Activated T-cell treated with anti-CD3 and anti-CD28 coated beads, Interleukin-2, amount 50 U/mL, for 24 hours (primary cell): ENCODE measurements at regions not wholly inside any gene's neighbourhood (a gene's known extent, or its start where the extent isn't known, plus 50 kb on each side); places are given as distances from the start of the nearest gene placed in this dataset.

ENCODE experiments used
- DNase-seq: peaks from one replicate; pipeline ENCODE4 v3.0.0-alpha.2; 2020
- H3K27ac Mint-ChIP-seq: 2 replicates; pipeline ENCODE4 v1.8.0; 2020; ENCODE audit warnings: mild to moderate bottlenecking, mixed read lengths
- H3K27me3 Mint-ChIP-seq: 2 replicates; pipeline ENCODE4 v1.8.0; 2020; ENCODE audit warnings: mixed read lengths
- H3K36me3 Mint-ChIP-seq: 2 replicates; pipeline ENCODE4 v1.8.0; 2020; ENCODE audit warnings: low read depth, mixed read lengths
- H3K4me1 Mint-ChIP-seq: 2 replicates; pipeline ENCODE4 v1.8.0; 2020; ENCODE audit warnings: low read depth, mixed read lengths
- H3K4me3 Mint-ChIP-seq: 2 replicates; pipeline ENCODE4 v1.8.0; 2020; ENCODE audit warnings: mild to moderate bottlenecking, moderate library complexity, mixed read lengths
- H3K9me3 Mint-ChIP-seq: 2 replicates; pipeline ENCODE4 v1.8.0; 2020; ENCODE audit warnings: mixed read lengths

DNA sequence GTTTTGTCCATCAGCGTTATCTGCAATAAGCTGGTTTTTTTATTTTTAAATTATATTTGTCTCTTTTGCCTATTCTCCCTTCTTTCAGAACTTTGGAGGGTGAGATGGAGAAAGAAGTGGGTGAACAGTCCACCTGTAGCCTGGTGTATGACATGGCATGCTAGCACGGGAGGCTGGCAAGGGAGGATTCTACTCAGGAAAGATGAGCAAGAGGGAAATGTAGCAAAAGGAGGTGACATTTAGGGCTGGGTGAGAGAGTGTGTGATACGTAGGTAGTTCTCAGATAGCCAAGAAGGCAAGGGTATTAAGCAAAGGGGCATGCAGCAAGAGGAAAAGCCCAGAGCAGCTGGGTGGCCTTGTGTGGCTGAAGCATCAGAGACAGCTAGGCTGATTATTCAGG lies 612.9 kb upstream of the IGFBP3 start:
- no peaks in the 10 kb centered on the region for H3K36me3 Mint-ChIP-seq
- no peak overlapping the region for H3K4me3 Mint-ChIP-seq
- no peak for DNase-seq
- no peak overlapping the region for H3K27ac Mint-ChIP-seq
- H3K4me1 Mint-ChIP-seq = no peaks in the 10 kb centered on the region
- no peaks in the 10 kb centered on the region for H3K27me3 Mint-ChIP-seq
- H3K9me3 Mint-ChIP-seq = peaks cover 11% of the 10 kb centered on the region

DNA sequence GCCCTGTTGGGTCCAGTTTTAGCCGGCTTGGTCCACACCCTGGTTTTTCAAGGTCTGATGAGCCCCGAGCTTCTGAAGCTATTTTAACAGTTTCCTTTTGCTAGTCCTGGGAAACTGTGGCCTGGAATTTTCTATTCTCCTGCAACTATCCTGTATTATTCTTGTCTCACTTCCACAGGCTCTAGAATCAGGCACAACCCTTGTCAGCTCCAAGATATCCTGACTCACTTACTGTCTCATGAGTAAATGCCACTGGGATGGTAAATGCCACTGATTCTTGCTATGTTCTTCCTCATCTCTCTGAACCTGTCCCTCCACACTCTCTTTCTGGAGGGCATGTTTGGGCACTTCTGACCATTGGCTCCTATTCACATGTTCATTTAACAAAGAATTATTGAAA lies 611.5 kb upstream of the IGFBP3 start:
- Mint-ChIP-seq H3K9me3 (peaks cover 20% of the 10 kb centered on the region), H3K27me3 (no peaks in the 10 kb centered on the region), H3K27ac (no peak overlapping the region), H3K36me3 (no peaks in the 10 kb centered on the region), H3K4me1 (no peaks in the 10 kb centered on the region), H3K4me3 (no peak overlapping the region)
- DNase-seq = no peak

DNA sequence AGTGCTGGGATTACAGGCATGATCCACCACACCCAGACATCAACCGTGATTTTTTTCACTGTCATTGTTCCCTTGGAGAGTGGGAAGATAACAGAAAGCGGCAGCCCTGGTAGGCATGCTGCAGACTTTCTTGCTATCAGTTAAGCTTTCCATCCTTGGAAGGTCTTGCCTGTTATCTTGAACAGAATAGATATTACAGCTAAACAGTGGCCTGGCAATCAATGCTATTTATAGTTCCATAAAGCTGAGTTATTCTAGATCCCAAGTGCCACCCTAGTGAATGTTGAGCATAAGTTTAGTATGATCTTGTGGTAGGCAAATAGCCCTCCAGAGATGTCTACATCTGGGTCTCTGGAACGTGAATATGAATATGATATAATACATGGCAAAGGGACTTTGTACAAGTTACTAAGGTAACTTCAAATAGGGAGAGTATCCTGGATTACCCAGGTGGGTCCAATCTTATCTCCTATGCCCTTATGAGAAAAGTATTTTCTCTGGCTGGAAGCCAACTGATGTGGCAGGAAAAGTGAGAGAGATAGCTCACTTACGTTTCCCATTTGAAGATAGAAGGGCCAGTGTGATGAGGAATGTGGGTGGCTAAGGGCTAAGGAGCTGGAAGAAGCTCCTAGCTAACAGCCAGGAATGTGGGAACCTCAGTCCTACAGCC lies 609.1 kb upstream of the IGFBP3 start:
- Mint-ChIP-seq H3K27ac (no peak overlapping the region), H3K4me3 (no peak overlapping the region), H3K36me3 (no peaks in the 10 kb centered on the region), H3K9me3 (peaks cover 17% of the 10 kb centered on the region), H3K27me3 (no peaks in the 10 kb centered on the region), H3K4me1 (no peaks in the 10 kb centered on the region)
- DNase-seq = no peak

DNA sequence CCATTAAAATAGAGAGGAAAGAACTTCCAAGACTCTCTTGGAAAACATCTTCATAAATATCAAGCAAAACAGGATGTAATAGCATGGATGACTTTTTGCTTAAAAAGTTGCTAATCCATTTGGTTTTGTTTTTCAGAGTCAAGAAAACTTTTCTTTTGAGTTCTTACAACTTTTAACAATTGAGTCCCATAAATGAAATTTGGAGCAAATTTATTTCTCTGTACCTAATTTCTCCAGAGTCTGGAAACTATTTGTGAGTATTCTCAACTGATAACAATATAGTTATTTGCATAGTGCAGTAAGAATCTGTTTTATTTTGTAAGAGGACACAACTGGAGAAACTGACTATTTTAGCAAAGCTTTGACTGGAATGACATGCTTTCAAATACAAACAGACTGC lies 606.3 kb upstream of the IGFBP3 start:
- no peak overlapping the region for H3K27ac Mint-ChIP-seq
- H3K4me1 Mint-ChIP-seq = no peaks in the 10 kb centered on the region
- DNase-seq = no peak
- no peaks in the 10 kb centered on the region for H3K27me3 Mint-ChIP-seq
- no peaks in the 10 kb centered on the region for H3K36me3 Mint-ChIP-seq
- H3K9me3 Mint-ChIP-seq = peaks cover 14% of the 10 kb centered on the region
- no peak overlapping the region for H3K4me3 Mint-ChIP-seq

DNA sequence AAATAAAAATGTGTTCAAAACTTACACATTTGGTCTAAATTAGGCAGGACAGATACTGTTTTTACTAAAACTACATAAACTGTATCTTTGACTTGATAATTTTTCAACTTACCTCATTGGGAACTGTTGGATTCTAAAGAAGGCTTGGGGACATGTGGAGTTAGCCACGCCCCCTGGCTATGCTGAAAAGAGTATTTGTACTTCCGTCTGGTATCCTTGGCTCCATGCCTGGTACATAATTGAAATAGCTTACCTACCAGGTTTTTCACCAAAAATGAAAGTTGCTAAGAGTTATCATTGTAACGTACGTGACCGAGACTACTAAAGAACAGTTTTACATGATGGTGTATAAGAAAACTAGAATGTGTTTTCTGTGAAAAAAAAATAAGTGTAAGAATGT lies 604.8 kb upstream of the IGFBP3 start:
- Mint-ChIP-seq H3K27me3 (no peaks in the 10 kb centered on the region), H3K4me1 (no peaks in the 10 kb centered on the region), H3K9me3 (peaks cover 14% of the 10 kb centered on the region), H3K4me3 (no peak overlapping the region), H3K36me3 (no peaks in the 10 kb centered on the region), H3K27ac (no peak overlapping the region)
- DNase-seq = no peak

DNA sequence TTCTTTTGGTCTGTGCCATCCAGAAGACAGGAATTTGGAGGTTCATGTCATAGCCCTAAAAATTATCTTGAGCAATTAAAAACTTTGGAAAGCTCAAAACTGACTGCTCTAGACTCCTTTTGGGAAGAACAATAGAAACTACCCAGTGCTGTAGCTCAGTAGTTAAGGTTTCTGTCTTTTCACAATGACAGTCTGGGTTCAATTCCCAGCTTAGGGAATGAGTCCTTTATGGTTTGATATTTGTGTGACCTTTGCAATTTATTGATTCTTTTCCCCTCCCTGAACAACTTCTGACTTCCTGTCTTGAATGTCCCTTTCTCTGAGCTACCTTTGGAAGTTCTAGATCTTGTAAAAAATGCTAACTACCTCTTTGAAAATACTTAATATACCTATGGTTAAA lies 603.3 kb upstream of the IGFBP3 start:
- no peak for DNase-seq
- Mint-ChIP-seq H3K36me3 (no peaks in the 10 kb centered on the region), H3K27me3 (no peaks in the 10 kb centered on the region), H3K27ac (no peak overlapping the region), H3K4me3 (no peak overlapping the region), H3K9me3 (peaks cover 15% of the 10 kb centered on the region), H3K4me1 (no peaks in the 10 kb centered on the region)

DNA sequence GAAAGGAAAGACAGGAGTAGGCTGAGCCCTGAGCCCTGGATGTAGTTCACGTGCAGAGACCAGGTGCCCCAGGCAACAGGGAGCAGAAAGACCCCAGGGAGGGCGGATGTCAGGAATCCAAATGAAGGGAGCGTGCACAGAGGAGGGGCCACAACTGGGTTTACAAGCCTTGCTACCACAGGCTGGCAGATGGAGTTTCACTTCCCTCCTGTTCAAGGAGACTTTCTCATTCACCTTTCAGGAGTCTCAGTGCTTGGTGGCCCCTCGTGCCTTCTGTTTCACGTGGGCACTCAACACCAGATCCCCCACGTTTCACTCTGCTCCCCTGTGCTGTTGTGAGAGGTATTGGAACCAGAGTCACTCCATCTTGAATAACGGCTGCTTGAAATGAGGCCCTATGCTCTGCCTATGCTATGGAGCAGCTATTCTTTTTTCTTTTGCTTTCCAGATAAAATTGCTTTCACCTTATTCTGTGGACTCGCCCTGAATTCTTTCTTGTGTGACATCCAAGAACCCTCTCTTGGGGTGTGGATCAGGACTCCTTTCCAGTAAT lies 601.4 kb upstream of the IGFBP3 start:
- H3K4me1 Mint-ChIP-seq = no peaks in the 10 kb centered on the region
- no peak overlapping the region for H3K4me3 Mint-ChIP-seq
- DNase-seq = no peak
- no peaks in the 10 kb centered on the region for H3K36me3 Mint-ChIP-seq
- peaks cover 6% of the 10 kb centered on the region for H3K9me3 Mint-ChIP-seq
- no peak overlapping the region for H3K27ac Mint-ChIP-seq
- H3K27me3 Mint-ChIP-seq = no peaks in the 10 kb centered on the region

DNA sequence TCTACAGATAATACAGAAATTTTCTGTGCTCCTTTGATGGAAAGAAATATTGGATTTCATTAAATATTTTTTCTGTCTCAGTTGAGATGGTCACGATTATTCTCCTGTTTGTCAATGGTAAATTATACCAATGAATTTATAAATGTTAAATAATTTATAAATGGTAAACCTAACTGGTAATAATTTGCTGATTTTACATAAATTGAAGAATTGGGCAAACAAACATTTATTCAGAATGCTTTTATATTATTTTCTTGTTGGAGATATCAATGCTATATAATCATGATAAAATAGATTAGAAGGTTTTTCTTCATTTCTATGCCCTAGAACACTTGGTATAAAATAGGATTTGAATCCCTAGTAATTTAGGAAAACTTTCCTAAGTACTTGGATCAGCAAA lies 597.6 kb upstream of the IGFBP3 start:
- Mint-ChIP-seq H3K27ac (no peak overlapping the region), H3K36me3 (no peaks in the 10 kb centered on the region), H3K9me3 (peaks cover 2% of the 10 kb centered on the region), H3K4me1 (no peaks in the 10 kb centered on the region), H3K4me3 (no peak overlapping the region), H3K27me3 (no peaks in the 10 kb centered on the region)
- DNase-seq = no peak

DNA sequence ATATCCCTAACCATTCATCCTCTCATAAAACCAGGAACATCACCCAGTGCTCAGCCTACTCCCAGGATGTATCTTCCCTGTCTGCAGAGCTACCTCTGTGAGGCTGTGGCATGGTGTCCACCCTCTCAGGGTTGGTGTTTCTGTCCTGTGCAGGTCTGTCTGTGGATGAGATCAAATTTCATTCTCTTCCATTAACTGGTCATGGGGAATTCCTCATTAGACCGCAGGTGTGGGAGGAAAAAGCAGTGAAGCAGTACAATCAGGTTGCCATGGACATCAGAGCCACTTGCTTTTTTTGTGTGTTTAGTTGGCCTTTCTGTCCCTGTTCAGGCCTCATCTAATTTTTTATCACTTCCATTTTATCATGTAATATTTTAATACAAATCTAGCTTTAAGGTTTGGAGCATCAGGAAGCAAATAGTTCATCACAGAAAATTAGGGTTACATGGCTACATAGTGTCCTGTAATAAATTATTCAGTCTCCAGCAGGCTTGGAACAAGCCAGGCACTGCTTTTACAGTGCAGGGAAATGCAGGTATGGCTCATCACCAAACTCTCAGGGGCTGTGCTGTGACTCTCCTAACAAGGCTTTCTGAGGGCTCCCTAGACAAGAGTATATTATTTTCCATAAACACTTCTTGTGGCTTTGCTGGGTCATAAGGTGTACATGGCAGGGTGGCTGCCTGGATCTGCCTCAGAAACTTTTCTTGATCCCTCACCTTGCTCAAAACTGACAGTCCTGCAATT lies 594.9 kb upstream of the IGFBP3 start:
- no peak overlapping the region for H3K4me3 Mint-ChIP-seq
- peaks cover 2% of the 10 kb centered on the region for H3K9me3 Mint-ChIP-seq
- no peaks in the 10 kb centered on the region for H3K4me1 Mint-ChIP-seq
- H3K36me3 Mint-ChIP-seq = no peaks in the 10 kb centered on the region
- DNase-seq = no peak
- H3K27me3 Mint-ChIP-seq = no peaks in the 10 kb centered on the region
- H3K27ac Mint-ChIP-seq = no peak overlapping the region

DNA sequence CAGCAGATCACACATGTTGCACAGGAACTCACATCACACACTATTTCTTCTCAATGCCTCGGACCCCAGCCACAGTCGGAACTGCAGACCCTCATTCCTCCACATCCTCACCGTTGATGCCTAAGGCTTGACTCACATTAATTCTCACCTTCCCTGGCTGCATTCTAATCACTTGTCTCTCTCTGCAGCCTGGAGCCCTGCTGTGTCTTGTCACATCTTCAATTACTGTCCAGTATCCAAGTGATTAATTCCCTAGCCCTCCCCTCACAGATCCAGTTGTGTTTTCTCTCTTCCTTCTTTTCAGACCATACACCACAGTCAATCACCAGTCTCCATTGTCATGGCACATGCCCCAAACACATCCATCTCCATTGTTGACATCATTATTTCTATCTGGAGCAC lies 592.4 kb upstream of the IGFBP3 start:
- no peak for DNase-seq
- Mint-ChIP-seq H3K4me1 (no peaks in the 10 kb centered on the region), H3K36me3 (no peaks in the 10 kb centered on the region), H3K4me3 (no peak overlapping the region), H3K9me3 (no peaks in the 10 kb centered on the region), H3K27me3 (no peaks in the 10 kb centered on the region), H3K27ac (no peak overlapping the region)

DNA sequence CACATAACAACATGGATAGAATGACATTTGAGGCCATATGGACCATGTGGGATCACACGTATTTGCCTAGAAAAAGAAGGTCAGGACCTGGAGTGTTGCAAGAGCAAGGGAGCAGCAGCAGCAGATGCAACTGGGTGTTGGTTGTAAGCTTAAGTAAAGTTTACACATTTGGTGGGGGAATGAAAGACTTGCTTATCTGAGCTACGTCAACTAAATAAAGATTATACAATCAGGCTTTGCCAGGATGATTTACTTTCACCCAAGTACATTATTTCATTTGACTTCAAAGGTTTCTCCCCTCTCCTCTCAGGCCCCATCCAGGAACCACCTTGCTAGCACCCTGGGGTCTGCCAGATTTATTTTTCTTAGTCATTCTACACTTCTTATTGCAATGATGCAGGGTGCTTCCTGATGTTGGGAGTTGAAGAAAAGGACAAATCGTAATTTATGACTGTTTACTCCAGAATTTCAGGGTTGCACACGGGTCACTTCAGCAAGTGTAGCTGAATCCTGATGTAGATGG lies 591.9 kb upstream of the IGFBP3 start:
- Mint-ChIP-seq H3K9me3 (no peaks in the 10 kb centered on the region), H3K36me3 (no peaks in the 10 kb centered on the region), H3K4me1 (no peaks in the 10 kb centered on the region), H3K4me3 (no peak overlapping the region), H3K27ac (no peak overlapping the region), H3K27me3 (no peaks in the 10 kb centered on the region)
- no peak for DNase-seq

DNA sequence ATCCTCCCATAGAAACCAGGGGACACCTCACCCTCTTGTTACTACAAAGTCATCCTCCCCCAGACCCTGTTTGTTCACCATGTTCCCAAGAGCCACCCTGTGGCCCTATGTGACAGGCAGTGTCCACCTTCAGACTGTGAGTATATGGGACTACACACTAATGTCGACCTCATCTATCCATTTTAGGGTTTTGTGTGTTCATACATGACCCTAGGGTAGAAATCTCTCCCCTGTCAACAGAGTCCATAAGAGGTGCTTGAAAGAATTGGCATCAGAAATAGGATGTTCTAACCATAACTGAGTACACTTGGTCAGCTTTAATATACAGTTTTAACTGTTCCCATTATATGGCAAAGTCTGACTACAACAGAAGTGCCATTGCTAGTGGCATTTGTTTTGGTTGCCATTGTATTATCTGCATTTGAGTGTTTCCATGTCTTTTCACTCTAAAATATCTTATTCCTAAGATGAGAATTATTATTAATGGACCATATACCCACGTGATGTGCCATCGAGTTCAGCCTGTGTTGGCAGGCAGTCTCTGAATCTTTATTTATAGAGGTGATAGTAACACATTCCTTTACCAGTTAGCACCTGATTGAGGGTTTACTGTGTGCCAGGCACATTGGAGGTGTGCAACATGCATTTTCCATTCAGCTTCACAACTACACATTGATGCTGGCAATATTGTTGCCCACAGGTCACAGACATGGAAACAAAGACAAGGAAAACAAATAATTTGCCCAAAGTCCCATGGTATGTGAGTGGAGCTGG lies 590.6 kb upstream of the IGFBP3 start:
- Mint-ChIP-seq H3K36me3 (no peaks in the 10 kb centered on the region), H3K27ac (no peak overlapping the region), H3K4me1 (no peaks in the 10 kb centered on the region), H3K27me3 (no peaks in the 10 kb centered on the region), H3K4me3 (no peak overlapping the region), H3K9me3 (peaks cover 2% of the 10 kb centered on the region)
- DNase-seq = no peak

DNA sequence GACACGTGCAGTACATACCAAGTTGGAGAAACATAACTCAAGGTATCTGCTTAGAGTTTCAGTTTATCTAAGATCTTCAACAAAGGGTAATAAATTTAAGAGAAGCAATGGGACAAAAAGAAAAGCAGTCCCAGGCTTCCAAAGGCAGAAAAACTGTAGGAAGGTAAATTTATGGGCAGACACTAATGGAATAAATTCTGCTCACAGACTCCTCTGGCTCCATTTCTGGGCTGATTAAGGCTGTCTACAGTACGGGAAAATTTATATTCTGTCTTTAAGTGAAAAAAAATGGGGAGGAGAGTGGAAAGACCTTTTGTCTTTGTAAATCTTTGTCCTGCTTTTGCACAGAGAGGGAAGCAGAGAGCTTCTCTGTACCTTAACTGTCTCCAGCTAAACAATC lies 587.5 kb upstream of the IGFBP3 start:
- no peak overlapping the region for H3K27ac Mint-ChIP-seq
- H3K27me3 Mint-ChIP-seq = no peaks in the 10 kb centered on the region
- H3K9me3 Mint-ChIP-seq = peaks cover 12% of the 10 kb centered on the region
- no peaks in the 10 kb centered on the region for H3K36me3 Mint-ChIP-seq
- DNase-seq = no peak
- no peak overlapping the region for H3K4me3 Mint-ChIP-seq
- H3K4me1 Mint-ChIP-seq = no peaks in the 10 kb centered on the region

DNA sequence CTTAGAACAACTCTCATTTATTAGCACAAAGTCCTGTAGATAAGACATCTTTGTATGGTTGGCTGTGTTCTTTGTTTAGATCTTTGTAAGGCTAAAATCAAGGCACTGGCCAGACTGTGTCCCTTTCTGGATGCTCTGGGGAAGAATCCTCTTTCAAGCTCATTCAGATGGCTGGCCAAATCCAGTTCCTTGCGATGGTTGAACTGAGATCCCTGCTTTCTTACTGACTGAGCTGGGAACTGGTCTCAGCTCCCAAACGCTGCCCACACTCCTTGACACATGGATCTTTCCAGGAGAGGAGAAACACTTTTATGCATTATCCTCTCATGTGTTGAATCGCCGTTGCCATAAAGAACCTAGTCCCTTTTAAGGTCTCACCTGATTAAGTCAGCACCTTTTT lies 586.5 kb upstream of the IGFBP3 start:
- peaks cover 15% of the 10 kb centered on the region for H3K9me3 Mint-ChIP-seq
- no peaks in the 10 kb centered on the region for H3K4me1 Mint-ChIP-seq
- no peak overlapping the region for H3K27ac Mint-ChIP-seq
- H3K4me3 Mint-ChIP-seq = no peak overlapping the region
- no peaks in the 10 kb centered on the region for H3K36me3 Mint-ChIP-seq
- no peaks in the 10 kb centered on the region for H3K27me3 Mint-ChIP-seq
- no peak for DNase-seq

DNA sequence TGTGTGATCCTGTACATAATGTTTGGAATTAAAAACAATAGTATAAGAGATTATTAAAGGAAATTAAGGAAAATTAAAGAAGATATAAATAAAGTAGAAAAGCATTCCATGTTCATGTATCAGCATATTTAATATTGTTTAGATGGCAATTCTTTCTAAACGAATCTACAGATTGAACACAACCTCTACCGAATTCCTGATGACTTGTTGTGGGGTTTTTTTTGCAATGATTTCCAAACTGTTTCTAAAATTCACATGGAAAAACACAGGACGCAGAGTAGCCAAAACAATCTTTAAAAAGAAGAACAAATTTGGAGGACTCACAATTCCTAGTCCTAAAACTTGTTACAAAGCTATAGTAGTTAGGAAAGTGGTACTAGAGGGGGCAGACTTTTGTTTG lies 573.4 kb upstream of the IGFBP3 start:
- no peaks in the 10 kb centered on the region for H3K27me3 Mint-ChIP-seq
- H3K4me3 Mint-ChIP-seq = no peak overlapping the region
- peaks cover 24% of the 10 kb centered on the region for H3K9me3 Mint-ChIP-seq
- H3K36me3 Mint-ChIP-seq = no peaks in the 10 kb centered on the region
- no peaks in the 10 kb centered on the region for H3K4me1 Mint-ChIP-seq
- H3K27ac Mint-ChIP-seq = no peak overlapping the region
- no peak for DNase-seq
